ENCODE measurements at regions not wholly inside any gene's neighbourhood (a gene's known extent, or its start where the extent isn't known, plus 50 kb on each side); places are given as distances from the start of the nearest gene placed in this dataset.

GRCh38 chr1:188867614-188868013, 1610.0 kb downstream of the BRINP3 start:
- Mint-ChIP-seq H3K4me1 (no peaks in the 10 kb centered on the region), H3K27me3 (ENCODE audit: insufficient read depth, low read depth, poor library complexity) (no peaks in the 10 kb centered on the region), H3K4me3 (no peak overlapping the region), H3K27ac (no peak overlapping the region), H3K36me3 (ENCODE audit: low read depth) (no peaks in the 10 kb centered on the region), H3K9me3 (no peaks in the 10 kb centered on the region)
- no peak for DNase-seq (ENCODE audit: low spot score)
- Histone ChIP-seq H3K27me3 (ENCODE audit: insufficient read depth) (no peaks in the 10 kb centered on the region), H3K4me3 (no peak overlapping the region), H4K20me1 (replicated peaks; ENCODE audit: insufficient read depth) (no peaks in the 10 kb centered on the region), H3K4me2 (no peak overlapping the region), H3K4me1 (ENCODE audit: insufficient read depth) (no peaks in the 10 kb centered on the region), H2AFZ (no peak overlapping the region), H3K36me3 (ENCODE audit: insufficient read depth) (no peaks in the 10 kb centered on the region), H3K27ac (ENCODE audit: low read depth) (no peak overlapping the region), H3K79me2 (replicated peaks; ENCODE audit: insufficient read depth) (no peaks in the 10 kb centered on the region), H3F3A (replicated peaks; ENCODE audit: low read depth) (no peaks in the 10 kb centered on the region), H3K9me2 (ENCODE audit: insufficient read depth) (no peaks in the 10 kb centered on the region)
- TF ChIP-seq POLR2AphosphoS5 (IDR thresholded peaks at IDR 0.05; ENCODE audit: low read depth): no peak
- TF ChIP-seq REST (IDR thresholded peaks at IDR 0.05; ENCODE audit: unreplicated experiment): no peak
- TF ChIP-seq EZH2 (IDR thresholded peaks at IDR 0.05; ENCODE audit: low read depth, unreplicated experiment): no peak
- no peak for ATAC-seq

DNA sequence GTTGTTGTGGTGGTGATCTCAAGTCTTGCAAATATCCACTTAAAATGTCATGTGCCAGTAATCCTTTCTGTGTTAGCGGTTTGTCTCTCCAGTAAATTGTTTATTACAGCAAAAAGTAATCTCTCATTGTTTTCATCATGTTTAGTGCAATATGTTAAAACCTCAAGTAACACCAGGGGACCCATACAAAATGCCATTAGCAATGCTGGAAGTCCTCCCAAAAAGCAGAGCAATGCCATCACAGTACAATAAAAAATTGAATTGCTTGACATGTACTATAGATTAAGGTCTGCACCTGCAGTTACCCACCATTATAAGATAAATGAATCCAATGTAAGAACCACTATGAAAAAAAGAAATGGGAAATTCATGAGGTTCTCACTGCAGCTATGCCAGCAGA, 1606.5 kb downstream of the BRINP3 start:
- Mint-ChIP-seq H3K27me3 (ENCODE audit: insufficient read depth, low read depth, poor library complexity) (no peaks in the 10 kb centered on the region), H3K4me3 (no peak overlapping the region), H3K27ac (no peak overlapping the region), H3K9me3 (no peaks in the 10 kb centered on the region), H3K36me3 (ENCODE audit: low read depth) (no peaks in the 10 kb centered on the region), H3K4me1 (no peaks in the 10 kb centered on the region)
- H3K27me3 ChIP-seq (ENCODE audit: insufficient read depth): no peaks in the 10 kb centered on the region
- no peaks in the 10 kb centered on the region for H4K20me1 ChIP-seq (replicated peaks; ENCODE audit: insufficient read depth)
- TF ChIP-seq POLR2AphosphoS5 (IDR thresholded peaks at IDR 0.05; ENCODE audit: low read depth) (no peak), ZNF331 (CRISPR knock-in tag; IDR thresholded peaks at IDR 0.05; ENCODE audit: low read depth) (no peak)
- TF ChIP-seq, protein P1, sequence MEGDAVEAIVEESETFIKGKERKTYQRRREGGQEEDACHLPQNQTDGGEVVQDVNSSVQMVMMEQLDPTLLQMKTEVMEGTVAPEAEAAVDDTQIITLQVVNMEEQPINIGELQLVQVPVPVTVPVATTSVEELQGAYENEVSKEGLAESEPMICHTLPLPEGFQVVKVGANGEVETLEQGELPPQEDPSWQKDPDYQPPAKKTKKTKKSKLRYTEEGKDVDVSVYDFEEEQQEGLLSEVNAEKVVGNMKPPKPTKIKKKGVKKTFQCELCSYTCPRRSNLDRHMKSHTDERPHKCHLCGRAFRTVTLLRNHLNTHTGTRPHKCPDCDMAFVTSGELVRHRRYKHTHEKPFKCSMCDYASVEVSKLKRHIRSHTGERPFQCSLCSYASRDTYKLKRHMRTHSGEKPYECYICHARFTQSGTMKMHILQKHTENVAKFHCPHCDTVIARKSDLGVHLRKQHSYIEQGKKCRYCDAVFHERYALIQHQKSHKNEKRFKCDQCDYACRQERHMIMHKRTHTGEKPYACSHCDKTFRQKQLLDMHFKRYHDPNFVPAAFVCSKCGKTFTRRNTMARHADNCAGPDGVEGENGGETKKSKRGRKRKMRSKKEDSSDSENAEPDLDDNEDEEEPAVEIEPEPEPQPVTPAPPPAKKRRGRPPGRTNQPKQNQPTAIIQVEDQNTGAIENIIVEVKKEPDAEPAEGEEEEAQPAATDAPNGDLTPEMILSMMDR (conservative IDR thresholded peaks at IDR 0.05; ENCODE audit: low read depth in 2 of 2): no peak
- H3K4me1 ChIP-seq (ENCODE audit: insufficient read depth): no peaks in the 10 kb centered on the region
- ATAC-seq (no peak), DNase-seq (ENCODE audit: low spot score) (no peak)
- H3K27ac ChIP-seq (ENCODE audit: low read depth): no peak overlapping the region
- no peaks in the 10 kb centered on the region for H3F3A ChIP-seq (replicated peaks; ENCODE audit: low read depth)
- no peak overlapping the region for H3K4me3 ChIP-seq
- no peak overlapping the region for H2AFZ ChIP-seq
- no peaks in the 10 kb centered on the region for H3K36me3 ChIP-seq (ENCODE audit: insufficient read depth)
- H3K79me2 ChIP-seq (replicated peaks; ENCODE audit: insufficient read depth): no peaks in the 10 kb centered on the region
- H3K4me2 ChIP-seq: no peak overlapping the region
- no peaks in the 10 kb centered on the region for H3K9me2 ChIP-seq (ENCODE audit: insufficient read depth)

DNA sequence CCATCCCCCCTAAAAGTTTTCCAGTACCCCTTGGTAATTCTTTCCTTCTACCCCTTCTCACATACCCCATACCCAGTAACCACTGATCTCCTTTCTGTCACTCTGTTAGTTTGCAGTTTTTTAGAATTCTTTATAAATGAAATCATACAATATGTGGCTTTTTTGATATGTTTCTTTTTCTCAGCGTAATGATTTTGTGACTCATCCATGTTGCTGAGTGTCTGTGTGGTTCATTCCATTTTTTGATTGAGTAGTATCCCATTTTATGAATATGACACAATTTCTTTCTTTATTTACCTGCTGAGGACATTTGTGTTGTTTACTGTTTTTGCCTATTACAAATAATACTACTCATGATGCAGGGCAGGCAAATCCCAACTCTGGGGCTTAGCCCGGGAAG, 1605.3 kb downstream of the BRINP3 start:
- H2AFZ ChIP-seq: no peak overlapping the region
- Mint-ChIP-seq H3K4me1 (no peaks in the 10 kb centered on the region), H3K27me3 (ENCODE audit: insufficient read depth, low read depth, poor library complexity) (no peaks in the 10 kb centered on the region), H3K4me3 (no peak overlapping the region), H3K9me3 (no peaks in the 10 kb centered on the region), H3K27ac (no peak overlapping the region), H3K36me3 (ENCODE audit: low read depth) (no peaks in the 10 kb centered on the region)
- no peaks in the 10 kb centered on the region for H3K27me3 ChIP-seq (ENCODE audit: insufficient read depth)
- H3K4me3 ChIP-seq: no peak overlapping the region
- H3F3A ChIP-seq (replicated peaks; ENCODE audit: low read depth): no peaks in the 10 kb centered on the region
- H4K20me1 ChIP-seq (replicated peaks; ENCODE audit: insufficient read depth): no peaks in the 10 kb centered on the region
- H3K4me1 ChIP-seq (ENCODE audit: insufficient read depth): no peaks in the 10 kb centered on the region
- DNase-seq (ENCODE audit: low spot score): no peak
- H3K4me2 ChIP-seq: no peak overlapping the region
- no peak for ATAC-seq
- H3K79me2 ChIP-seq (replicated peaks; ENCODE audit: insufficient read depth): no peaks in the 10 kb centered on the region
- H3K36me3 ChIP-seq (ENCODE audit: insufficient read depth): no peaks in the 10 kb centered on the region
- no peak overlapping the region for H3K27ac ChIP-seq (ENCODE audit: low read depth)
- no peaks in the 10 kb centered on the region for H3K9me2 ChIP-seq (ENCODE audit: insufficient read depth)
- TF ChIP-seq ZNF114 (CRISPR knock-in tag; IDR thresholded peaks at IDR 0.05) (no peak), ZNF331 (CRISPR knock-in tag; IDR thresholded peaks at IDR 0.05; ENCODE audit: low read depth) (no peak), STAT1 (IDR thresholded peaks at IDR 0.05; ENCODE audit: unreplicated experiment) (no peak), CREB1 (CRISPR knock-in tag; IDR thresholded peaks at IDR 0.05; ENCODE audit: low read depth) (no peak), NANOG (IDR thresholded peaks at IDR 0.05; ENCODE audit: borderline replicate concordance) (no peak), EZH2 (IDR thresholded peaks at IDR 0.05; ENCODE audit: low read depth, unreplicated experiment) (no peak), EZH2phosphoT487 (IDR thresholded peaks at IDR 0.05; ENCODE audit: unreplicated experiment) (no peak)
- TF ChIP-seq, protein P1 (conservative IDR thresholded peaks at IDR 0.05; ENCODE audit: low read depth in 2 of 2): no peak
- TF ChIP-seq, protein P2, sequence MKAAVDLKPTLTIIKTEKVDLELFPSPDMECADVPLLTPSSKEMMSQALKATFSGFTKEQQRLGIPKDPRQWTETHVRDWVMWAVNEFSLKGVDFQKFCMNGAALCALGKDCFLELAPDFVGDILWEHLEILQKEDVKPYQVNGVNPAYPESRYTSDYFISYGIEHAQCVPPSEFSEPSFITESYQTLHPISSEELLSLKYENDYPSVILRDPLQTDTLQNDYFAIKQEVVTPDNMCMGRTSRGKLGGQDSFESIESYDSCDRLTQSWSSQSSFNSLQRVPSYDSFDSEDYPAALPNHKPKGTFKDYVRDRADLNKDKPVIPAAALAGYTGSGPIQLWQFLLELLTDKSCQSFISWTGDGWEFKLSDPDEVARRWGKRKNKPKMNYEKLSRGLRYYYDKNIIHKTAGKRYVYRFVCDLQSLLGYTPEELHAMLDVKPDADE (IDR thresholded peaks at IDR 0.05): no peak

All from GM23338 (cell line).